Tibial nerve (tissue), 4 donors: ENCODE measurements at regions not wholly inside any gene's neighbourhood (a gene's known extent, or its start where the extent isn't known, plus 50 kb on each side); places are given as distances from the start of the nearest gene placed in this dataset.

Experiments
- DNase-seq, 2 donors: peaks; one replicate each; pipeline ENCODE4 v3.0.0-alpha.2; 2019; ENCODE audit warnings: low spot score in 2 of 2
- H3K27ac ChIP-seq, 4 donors: fragments of 200-600 bp; sonication (generic) in 3 of 4; one replicate each; pipeline ENCODE4 v1.5.1; 2017 to 2019; ENCODE audit warnings: mild to moderate bottlenecking in 1 of 4
- H3K27me3 ChIP-seq, 2 donors: fragments of 200-600 bp; sonication (generic) in 1 of 2; one replicate each; pipeline versions ENCODE4 v1.5.1 to v1.6.0; 2017 to 2019
- H3K36me3 ChIP-seq, 3 donors: fragments of 200-600 bp; sonication (generic); one replicate each; pipeline ENCODE4 v1.5.1; 2018 to 2019
- H3K4me1 ChIP-seq, 4 donors: fragments of 200-600 bp; sonication (generic) in 3 of 4; one replicate each; pipeline ENCODE4 v1.5.1; 2017 to 2019
- H3K4me3 ChIP-seq, 4 donors: fragments of 200-600 bp; sonication (generic) in 3 of 4; one replicate each; pipeline ENCODE4 v1.5.1; 2017 to 2019; ENCODE audit warnings: mild to moderate bottlenecking in 1 of 4, moderate library complexity in 1 of 4
- H3K9me3 ChIP-seq, 4 donors: fragments of 200-600 bp; sonication (generic) in 3 of 4; one replicate each; pipeline ENCODE4 v1.5.1; 2017 to 2019
- CTCF ChIP-seq, 5 experiments: fragments of 200-600 bp in 3 of 5; fragments of 450-650 bp in 2 of 5; sonication (generic) in 3 of 5; IDR thresholded peaks; one replicate each; pipeline ENCODE4 v1.5.1; 2016 to 2019; ENCODE audit warnings: antibody characterized with exemption in 5 of 5, mild to moderate bottlenecking in 3 of 5, moderate library complexity in 2 of 5
- EP300 ChIP-seq, 2 donors: sonication (generic); formaldehyde crosslinking; IDR thresholded peaks; one replicate each; pipeline ENCODE4 v1.6.1; 2017; ENCODE audit warnings: antibody characterized with exemption in 2 of 2, mild to moderate bottlenecking in 1 of 2
- POLR2A ChIP-seq, 2 donors: fragments of 450-650 bp; IDR thresholded peaks; one replicate each; pipeline ENCODE4 v1.6.1; 2017; ENCODE audit warnings: antibody characterized with exemption in 2 of 2, mild to moderate bottlenecking in 2 of 2, moderate library complexity in 2 of 2
- WGBS, 2 donors: methylation state at CpG; one replicate each; pipeline ENCODE4 v1.1.5; 2018; 5-methylcytosine and 5-hydroxymethylcytosine counted together

- 76 to 91% methylated on average over 1 of the region's 1 CpG for WGBS, 2 donors
- Histone ChIP-seq H3K9me3 (no peaks in the 10 kb centered on the region), H3K4me1 (no peaks in the 10 kb centered on the region), H3K36me3 (no peaks in the 10 kb centered on the region), H3K4me3 (no peak overlapping the region), H3K27me3 (no peaks in the 10 kb centered on the region), H3K27ac (no peak overlapping the region)
- no peak for TF ChIP-seq CTCF (IDR thresholded peaks at IDR 0.05)
- no peak for DNase-seq
These were observed 198.4 kb upstream of the TACR3 start for GRCh38 chr4:103918214-103918613.

- DNase-seq, result no peak
- no peak overlapping the region for H3K4me3 ChIP-seq
- 29 to 38% methylated on average over 3 of the region's 3 CpGs for WGBS, 2 donors
- TF ChIP-seq EP300 (IDR thresholded peaks at IDR 0.05), result no peak
- peak in 3 of 5 experiments; percentile 21 to 50 (median 48) for TF ChIP-seq CTCF (IDR thresholded peaks at IDR 0.05)
- H3K27me3 ChIP-seq, result no peaks in the 10 kb centered on the region
- no peaks in the 10 kb centered on the region for H3K9me3 ChIP-seq
- H3K27ac ChIP-seq, result no peak overlapping the region
- no peaks in the 10 kb centered on the region for H3K36me3 ChIP-seq
- no peaks in the 10 kb centered on the region for H3K4me1 ChIP-seq
These were observed 195.6 kb upstream of the TACR3 start for GRCh38 chr4:103915224-103915869.

GRCh38 chr4:103907414-103907813 lies 187.6 kb upstream of the TACR3 start:
- Histone ChIP-seq H3K4me1 (no peaks in the 10 kb centered on the region), H3K4me3 (no peak overlapping the region), H3K9me3 (no peaks in the 10 kb centered on the region), H3K27ac (no peak overlapping the region), H3K27me3 (no peaks in the 10 kb centered on the region), H3K36me3 (no peaks in the 10 kb centered on the region)
- WGBS, 2 donors, result 80 to 83% methylated on average over 2 of the region's 2 CpGs
- no peak for DNase-seq
- no peak for TF ChIP-seq EP300 (IDR thresholded peaks at IDR 0.05)
- no peak for TF ChIP-seq CTCF (IDR thresholded peaks at IDR 0.05)
- TF ChIP-seq POLR2A (IDR thresholded peaks at IDR 0.05), result no peak

- TF ChIP-seq CTCF (IDR thresholded peaks at IDR 0.05) (no peak), POLR2A (IDR thresholded peaks at IDR 0.05) (no peak)
- H3K4me3 ChIP-seq, result no peak overlapping the region
- H3K27me3 ChIP-seq, result no peaks in the 10 kb centered on the region
- H3K27ac ChIP-seq, result no peak overlapping the region
- H3K9me3 ChIP-seq, result no peaks in the 10 kb centered on the region
- no peaks in the 10 kb centered on the region for H3K4me1 ChIP-seq
- H3K36me3 ChIP-seq, result no peaks in the 10 kb centered on the region
- DNase-seq, result no peak
These were observed 184.3 kb upstream of the TACR3 start for GRCh38 chr4:103904123-103904522.

GRCh38 chr4:103902730-103903129 lies 182.9 kb upstream of the TACR3 start:
- Histone ChIP-seq H3K9me3 (no peaks in the 10 kb centered on the region), H3K4me3 (no peak overlapping the region), H3K27ac (no peak overlapping the region), H3K27me3 (no peaks in the 10 kb centered on the region), H3K36me3 (no peaks in the 10 kb centered on the region), H3K4me1 (no peaks in the 10 kb centered on the region)
- DNase-seq, result no peak
- TF ChIP-seq CTCF (IDR thresholded peaks at IDR 0.05), result no peak
- TF ChIP-seq POLR2A (IDR thresholded peaks at IDR 0.05), result no peak
- no peak for TF ChIP-seq EP300 (IDR thresholded peaks at IDR 0.05)
- 92 to 94% methylated on average over 2 of the region's 2 CpGs for WGBS, 2 donors
